ENCODE measurements at regions not wholly inside any gene's neighbourhood (a gene's known extent, or its start where the extent isn't known, plus 50 kb on each side); places are given as distances from the start of the nearest gene placed in this dataset.

GRCh38 chr21:35423709-35424108 lies 374.6 kb upstream of the RUNX1 start:
- TF ChIP-seq POLR2AphosphoS5 (IDR thresholded peaks at IDR 0.05; ENCODE audit: low read depth, low read length) (no peak), TAF1 (IDR thresholded peaks at IDR 0.05; ENCODE audit: borderline replicate concordance, low read depth, low read length) (no peak), POLR2A (IDR thresholded peaks at IDR 0.05; ENCODE audit: low read depth, low read length) (no peak)

Measured in GM12892 (cell line).